ENCODE measurements at regions not wholly inside any gene's neighbourhood (a gene's known extent, or its start where the extent isn't known, plus 50 kb on each side); places are given as distances from the start of the nearest gene placed in this dataset.

DNA sequence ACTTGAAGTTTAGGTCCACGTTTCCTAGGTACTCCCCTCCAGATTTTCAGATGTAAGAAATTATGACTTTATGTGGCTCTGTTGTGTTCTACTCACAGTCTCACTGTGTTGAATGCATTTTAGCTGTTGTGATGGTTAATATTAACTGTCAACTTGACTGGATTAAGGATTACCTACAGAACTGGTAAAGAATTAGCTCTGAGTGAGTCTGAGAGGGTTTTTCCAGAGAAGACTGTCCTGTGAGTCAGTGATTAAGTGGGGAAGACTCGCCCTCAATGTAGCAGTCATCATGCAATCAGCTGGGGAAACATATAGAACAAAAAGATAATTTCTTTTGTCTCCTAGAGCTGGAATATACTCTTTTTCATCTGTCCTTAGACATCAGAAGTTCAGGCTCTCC, 493.4 kb downstream of the ACTRT1 start:
- no peak for TF ChIP-seq POLR2A (IDR thresholded peaks at IDR 0.05; ENCODE audit: low read depth, low read length)
- TF ChIP-seq POLR2AphosphoS5 (IDR thresholded peaks at IDR 0.05; ENCODE audit: low read depth, low read length), result no peak
- TF ChIP-seq SPI1 (IDR thresholded peaks at IDR 0.05; ENCODE audit: low read depth, low read length), result no peak
- TF ChIP-seq TAF1 (IDR thresholded peaks at IDR 0.05; ENCODE audit: low read depth, low read length), result no peak
